Embryonic facial prominence (tissue), 1 donor: ENCODE measurements at regions not wholly inside any gene's neighbourhood (a gene's known extent, or its start where the extent isn't known, plus 50 kb on each side); places are given as distances from the start of the nearest gene placed in this dataset.
"Not testable (repeated sequence)": the region's sequence is repeated elsewhere in the genome, so short reads cannot be mapped to it uniquely, and the experiment has no call there.

Experiments used
- DNase-seq: peaks from one replicate; pipeline ENCODE4 v3.0.0-alpha.2; 2016; ENCODE audit errors: extremely low spot score

DNA sequence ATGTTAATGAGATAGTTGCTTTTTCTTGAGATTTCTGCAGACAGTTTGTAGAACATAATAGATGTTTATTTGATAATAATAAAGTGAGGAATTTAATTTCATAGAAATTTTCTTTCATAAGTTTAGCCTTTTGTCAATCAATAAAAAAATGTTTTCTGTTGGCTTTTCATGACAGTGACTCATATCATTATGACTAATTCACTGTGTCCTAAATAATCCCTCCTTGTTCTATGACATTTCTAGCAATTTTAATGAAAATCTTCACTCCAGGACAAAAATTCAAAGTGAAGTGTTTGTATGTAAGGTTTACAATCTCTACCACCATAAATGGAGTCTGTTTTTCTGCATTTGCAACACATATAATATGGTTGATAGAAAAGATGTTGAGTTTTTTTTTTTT, 109.9 kb downstream of the UTRN start:
- no peak for DNase-seq

DNA sequence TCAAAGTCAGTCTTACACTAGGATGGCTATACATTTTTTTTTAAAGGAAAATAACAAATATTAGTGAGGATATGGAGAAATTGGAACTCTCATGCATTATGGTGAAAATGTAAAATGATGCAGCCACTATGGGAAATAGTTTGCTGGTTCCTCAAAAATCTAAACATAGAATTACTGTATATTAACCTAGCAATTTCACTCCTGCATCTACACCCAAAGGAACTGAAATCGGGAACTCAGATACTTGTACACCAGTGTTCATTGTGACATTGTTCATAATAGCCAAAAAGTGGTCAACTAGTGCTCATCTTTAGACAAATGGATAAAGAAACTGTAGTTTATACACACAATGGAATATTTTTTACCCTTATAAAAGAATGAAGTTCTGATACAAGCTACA, 110.7 kb downstream of the UTRN start:
- DNase-seq: no peak

DNA sequence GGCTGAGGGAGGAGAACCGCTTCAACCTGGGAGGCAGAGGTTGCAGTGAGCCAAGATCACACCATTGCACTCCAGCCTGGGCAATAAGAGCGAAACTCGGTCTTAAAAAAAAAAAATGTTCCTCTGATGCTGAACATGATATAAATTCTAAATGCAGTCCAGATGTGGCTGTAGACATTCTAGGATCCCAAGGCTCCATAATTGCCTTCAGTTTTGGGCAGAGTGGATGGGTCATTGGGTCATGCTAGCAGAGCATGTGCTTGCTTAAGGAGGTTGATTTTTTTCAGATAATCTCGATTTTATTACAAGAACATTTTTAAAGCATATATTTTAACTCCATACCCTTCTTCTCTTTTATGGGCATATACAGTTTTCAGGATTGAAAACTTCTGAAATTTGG, 112.0 kb downstream of the UTRN start:
- DNase-seq: no peak

DNA sequence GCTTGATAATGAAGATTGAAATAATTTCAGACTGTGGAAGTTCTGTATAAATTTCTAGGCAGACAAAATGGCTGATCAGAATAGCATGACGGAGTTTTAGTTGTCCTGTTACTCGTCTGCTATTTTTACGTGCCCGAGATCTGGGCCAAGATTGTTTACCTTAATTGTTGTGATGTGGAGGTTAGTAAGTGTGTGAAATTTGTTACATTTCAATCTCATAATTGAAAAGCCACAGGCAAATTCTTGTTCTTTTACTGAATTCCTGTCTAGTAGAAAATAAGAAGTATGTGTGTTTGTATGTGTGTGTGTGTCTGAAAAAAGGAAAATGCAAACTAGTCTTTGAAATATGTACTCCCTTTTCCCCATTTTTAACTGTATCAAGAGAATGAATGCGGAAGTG, 115.2 kb downstream of the UTRN start:
- no peak for DNase-seq

DNA sequence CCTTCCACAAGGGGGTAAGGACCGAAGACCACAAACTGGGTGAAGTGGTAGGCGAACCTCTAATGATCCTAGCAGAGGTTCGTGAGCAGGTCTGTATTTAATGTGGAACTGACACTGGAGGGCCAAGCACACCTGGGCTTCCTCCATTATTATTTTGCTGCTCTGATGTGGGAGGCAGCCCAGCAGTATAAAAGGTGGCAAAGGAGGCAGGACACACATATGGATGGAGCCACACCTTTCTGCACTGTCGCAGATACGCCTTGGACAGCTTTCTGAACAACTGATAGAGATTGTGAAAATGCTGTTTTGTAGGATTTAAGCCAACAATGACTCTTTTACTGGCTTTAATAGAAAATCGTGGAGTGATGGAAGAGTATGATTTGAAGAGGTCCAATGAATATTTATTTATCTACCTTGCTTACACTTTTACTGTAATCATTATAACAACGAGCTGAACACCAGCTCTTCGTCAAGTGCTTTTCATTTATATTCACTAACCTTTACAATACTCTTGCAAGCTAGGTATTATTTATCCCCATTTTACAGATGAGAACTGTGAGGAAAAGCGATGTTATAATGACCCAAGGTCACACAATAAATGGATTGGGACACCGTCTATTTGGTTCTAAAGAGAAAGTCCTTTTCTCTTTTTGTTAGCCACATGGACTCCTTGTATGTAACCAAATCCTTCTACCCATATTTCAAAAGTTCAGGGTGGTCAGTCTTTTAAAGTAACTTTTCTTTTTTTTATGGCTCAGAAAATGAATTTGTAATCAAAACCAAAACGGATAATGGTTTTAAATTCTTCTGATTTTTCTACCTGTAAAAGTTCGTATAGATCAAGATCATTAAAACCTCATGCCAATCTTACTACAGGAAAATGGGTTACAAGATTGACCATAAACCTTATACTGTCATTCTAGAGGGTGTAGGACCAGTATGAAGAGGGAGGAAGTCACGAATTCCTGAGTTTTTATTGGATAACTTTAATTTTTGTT, 116.9 kb downstream of the UTRN start:
- DNase-seq: no peak

DNA sequence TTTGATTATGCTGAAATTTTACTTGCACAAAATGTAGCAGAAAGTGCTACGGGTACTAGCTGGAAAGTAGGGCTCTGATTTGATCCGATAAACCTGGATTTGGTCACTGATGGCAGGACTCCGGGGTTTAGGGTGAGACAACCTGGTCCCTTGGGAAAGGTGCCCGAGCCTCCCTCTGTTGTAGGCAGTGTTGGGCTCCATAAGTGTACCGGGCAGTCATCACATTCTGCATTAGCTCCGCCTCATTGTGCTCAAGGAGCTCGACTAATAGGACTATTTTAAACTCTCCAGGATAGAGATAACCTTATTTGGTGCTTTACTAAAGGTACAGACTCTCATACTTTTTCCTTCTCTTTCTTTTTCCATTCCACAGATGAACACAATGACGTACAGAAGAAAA, 117.6 kb downstream of the UTRN start:
- no peak for DNase-seq

DNA sequence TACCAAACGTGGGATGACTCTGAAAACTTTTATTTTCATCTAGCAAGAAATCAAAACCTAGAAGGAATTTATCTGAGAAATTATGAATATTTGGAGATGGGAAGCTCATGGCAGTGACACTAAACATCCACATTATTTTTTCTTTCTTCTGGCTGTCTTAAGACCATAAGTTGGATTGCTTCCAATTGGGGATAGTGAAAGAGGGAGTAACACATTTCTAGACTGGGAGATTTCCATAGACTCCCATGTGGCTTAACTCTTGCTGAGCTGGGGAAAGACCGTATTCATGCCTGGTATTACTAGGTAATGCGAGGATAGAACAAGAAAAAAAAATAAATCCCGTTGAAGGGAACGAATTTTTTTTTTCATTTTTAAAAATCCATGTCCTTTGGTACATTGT, 120.0 kb downstream of the UTRN start:
- DNase-seq: no peak

DNA sequence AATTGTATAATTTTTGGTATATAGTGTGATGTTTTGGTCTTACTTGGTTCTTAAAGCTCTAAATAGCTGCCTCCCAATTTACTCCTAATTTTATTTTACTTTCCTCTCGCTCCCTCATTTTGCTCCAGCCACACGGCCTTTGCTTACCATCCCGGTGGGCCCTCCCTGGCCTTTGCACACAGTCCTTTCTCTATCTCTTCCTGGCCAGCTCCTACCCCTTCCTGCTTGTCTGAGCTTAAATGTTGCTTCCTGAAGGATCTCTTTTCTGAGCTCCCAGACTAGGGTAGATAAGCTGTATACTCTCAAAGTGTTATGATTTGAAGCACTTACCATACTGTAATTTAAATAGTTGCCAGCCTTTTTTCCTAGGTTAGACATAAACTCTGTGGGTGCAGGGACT, 121.7 kb downstream of the UTRN start:
- DNase-seq: no peak

DNA sequence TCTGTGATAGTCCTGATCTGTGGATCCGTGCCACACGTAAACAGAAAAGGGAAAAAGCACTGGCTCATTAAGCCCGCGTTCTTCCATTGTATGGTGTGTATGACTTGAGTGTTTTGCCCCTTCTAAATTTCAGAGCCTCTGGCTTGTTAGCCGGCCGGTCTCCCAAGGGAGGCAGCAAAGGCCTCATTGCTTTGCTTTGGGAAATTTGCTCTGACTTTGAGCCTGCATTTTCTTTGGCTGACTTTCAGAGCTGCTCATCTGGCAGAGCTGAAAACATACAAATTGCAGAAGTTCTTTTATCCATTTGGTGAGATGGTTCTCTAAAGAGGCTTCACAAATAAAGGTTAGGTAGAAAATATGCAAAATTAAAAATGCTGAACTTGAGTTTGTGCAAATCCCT, 123.0 kb downstream of the UTRN start:
- no peak for DNase-seq

DNA sequence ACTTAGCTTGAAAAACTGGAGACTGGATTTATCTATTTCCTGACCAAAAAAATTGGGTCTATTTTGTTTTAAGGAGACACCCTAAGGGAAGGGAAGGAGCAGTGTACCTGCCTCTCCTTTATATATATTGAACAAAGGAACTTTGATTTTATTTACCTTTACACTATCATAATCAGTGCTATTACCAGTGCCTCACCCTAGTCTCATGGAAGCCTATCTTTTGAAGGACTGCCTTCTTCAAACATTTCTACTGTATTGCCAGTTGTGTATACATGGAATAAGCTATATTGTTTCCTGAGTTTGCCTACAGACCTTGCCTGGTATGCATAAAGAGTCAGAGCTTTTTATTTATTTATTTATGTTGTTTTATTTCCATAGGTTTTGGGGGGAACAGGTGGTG, 124.9 kb downstream of the UTRN start:
- DNase-seq: no peak

DNA sequence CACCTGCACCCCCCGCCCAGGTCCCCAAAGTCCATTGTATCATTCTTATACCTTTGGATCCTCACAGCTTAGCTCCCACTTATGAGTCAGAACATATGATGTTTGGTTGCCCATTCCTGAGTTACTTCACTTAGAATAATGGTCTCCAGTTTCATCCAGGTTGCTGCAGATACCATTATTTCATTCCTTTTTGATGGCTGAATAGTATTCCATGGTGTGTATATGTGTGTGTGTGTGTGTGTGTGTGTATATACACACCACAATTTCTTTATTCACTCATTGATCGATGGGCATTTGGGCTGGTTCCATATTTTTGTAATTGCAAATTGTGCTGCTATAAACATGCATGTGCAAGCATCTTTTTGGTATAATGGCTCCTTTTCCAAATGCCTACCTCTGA, 125.4 kb downstream of the UTRN start:
- DNase-seq: not testable (repeated sequence)

DNA sequence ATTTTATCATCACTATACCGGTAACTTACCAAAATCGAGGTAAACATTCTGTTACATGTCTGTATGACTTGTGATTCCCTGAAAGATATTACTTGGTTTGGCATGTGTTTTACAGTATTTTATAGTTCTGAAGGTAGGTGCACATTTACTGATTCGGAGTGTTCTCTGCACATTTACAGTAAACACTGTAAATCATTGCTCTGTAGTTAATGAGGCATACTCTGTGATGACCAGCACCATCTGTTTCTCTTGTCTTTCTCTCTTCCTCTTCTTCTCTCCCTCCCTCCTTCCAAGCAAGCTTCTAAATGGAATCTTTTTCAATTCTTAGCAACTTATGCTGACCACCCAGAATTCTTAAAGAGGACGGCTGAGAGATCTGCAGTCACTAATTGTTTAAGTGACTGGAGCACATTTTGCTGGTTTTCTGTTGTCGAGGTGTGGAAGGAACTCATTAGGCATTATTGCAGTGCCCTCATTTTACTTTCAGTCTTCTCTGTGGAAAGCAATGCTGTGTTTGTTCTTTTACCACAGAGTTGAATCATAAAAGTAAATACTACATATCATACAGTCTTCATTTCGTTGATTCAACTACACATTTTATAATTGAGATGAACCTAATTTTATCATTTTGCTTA, 126.5 kb downstream of the UTRN start:
- DNase-seq: no peak

DNA sequence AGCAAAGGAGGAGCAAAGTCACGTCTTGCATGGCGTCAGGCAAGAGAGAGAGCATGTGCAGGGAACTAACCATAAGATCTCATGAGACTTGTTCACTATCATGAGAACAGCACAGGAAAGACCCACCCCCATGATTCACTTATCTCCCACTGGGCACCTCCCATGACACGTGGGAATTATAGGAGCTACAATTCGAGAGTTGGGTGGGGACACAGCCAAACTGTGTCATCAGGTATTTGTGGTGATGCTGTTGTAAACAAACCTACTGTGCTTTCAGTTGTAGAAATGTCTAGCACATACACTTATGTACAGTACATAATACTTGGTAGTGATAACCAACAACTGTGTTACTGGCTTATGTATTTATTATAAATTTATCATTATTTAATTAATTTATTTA, 128.3 kb downstream of the UTRN start:
- no peak for DNase-seq

DNA sequence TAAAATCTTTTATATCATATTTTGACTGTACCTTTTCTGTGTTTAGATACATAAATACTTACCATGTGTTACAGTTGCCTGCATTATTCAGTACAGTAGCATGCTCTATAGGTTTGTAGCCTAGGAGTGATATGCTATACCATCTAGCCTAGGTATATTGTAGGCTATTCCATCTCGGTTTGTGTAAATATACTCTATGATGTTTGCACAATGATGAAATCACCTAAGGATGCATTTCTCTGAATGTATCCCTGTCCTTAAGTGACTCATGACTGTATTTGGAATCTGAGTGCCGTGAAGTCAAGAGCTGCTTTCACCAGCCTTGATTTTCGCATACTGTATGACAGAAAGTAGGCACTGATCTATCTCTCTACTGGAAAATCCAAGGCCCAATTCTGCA, 129.9 kb downstream of the UTRN start:
- no peak for DNase-seq

DNA sequence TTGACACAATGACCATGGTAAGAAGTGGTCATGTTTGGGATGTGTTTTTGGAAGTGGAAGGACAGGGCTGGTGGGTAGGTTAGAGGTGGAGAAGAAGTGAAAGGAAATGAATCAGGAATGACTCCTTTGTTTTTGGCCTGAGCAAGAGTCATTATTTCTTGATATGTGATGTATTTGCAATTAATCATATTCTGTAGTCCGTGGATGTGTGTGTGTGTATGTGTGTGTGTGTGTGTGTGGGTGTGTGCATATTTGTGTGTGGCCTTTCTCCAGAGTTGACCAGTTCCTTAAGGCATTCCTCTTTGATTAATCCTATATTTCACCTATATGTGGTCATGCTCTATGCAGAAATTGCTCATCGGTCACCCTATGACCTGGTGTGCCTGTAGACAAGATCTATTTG, 130.7 kb downstream of the UTRN start:
- DNase-seq: no peak

DNA sequence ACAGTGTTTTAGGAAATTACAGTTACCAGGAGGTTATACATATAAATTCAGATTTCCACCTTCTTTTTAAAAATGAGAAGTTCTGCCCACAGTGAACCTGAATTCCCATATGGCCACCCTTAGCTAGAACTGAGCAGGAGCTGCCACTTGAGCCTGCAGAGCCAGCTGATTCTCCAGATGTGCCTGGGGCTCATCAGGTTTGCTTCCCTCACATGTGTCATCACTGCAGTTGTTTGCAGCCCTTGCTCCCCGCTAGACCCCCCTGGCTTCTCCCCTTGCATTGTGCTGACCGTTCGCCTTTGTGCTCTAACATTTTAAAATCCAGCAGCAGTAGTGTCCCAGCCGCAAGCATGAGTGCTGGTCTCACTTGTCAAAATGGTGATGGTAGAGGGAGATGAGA, 131.1 kb downstream of the UTRN start:
- no peak for DNase-seq

DNA sequence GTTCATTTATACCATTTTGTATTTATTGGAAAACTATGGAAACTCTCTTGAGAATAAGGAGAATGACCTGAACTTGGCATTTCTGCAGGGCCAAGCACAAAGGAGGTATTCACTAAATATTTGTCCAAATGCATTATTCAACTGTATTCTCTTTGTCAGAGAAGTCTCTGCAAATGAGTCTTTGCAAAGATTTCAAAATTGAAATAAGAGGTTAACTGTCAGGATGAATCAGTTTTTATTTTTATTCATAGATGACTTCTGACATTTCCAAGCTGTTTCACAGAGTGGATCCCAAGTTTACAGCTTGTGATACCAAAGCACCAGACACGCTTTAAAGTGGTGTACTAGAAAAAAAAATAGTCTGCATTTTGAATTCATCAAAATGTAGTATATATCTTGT, 131.6 kb downstream of the UTRN start:
- DNase-seq: no peak

DNA sequence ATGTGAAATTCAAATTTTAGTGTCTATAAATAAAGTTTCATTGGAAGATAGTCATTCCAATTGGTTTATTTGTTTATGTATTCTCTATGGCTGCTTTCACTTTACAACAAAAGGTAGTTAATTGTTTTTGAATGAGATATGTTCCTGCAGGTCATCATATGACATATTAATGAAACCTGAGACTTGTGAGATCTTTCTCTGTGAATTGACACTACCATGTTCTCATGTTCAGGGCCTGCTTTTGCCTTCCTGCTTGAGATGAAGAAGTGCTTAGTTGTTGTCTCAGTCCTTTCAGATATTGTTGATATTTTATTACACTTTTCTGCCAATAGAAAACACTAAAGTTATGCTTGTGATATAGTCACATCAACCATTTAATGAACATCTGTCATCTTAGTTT, 132.5 kb downstream of the UTRN start:
- no peak for DNase-seq

DNA sequence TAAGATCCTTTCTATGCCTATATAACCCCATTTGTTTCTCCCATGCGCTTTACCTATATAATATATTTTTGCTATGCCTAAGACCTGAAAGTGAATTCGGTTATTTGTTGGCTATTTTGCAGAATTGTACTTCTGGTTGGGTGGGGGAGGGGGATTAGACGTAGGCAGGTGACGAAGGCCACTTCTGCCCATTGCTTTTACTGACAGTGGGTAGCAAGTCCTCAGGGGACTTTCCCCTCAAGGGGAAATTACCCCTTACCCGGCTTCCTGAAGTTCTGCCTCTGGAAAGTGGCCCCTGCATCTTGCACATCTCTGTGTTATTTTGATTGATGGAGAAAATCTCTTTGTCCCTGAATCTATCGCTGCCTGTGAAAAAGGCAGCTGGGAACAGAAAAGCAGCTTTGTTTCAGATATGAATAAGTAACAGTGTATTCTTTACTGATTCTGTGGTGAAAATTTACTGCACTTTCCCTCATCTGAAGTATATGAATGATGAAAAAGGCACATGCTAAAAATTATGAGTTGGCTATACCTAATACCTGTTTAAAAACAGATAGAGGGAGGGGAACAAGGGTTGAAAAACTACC, 133.9 kb downstream of the UTRN start:
- DNase-seq: no peak

DNA sequence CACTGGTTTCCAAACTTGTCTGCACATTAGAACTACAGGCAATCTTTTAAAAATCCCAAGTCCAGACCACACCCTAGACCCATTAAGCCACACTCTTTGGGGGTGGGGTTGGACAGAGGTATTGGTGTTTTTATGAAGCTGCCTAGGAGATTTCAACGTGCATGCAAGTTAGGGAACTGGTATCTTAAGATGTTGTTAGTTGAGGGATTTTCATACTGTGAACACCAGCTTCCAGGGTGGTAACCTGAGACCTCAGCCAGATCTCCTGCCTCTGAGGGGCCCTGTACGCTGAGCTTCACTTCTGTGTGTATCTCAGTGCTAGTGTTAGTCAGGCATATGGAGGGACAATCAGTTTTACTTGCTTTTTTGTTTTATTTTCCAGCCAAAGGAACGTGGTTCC, 138.0 kb downstream of the UTRN start:
- DNase-seq: no peak

DNA sequence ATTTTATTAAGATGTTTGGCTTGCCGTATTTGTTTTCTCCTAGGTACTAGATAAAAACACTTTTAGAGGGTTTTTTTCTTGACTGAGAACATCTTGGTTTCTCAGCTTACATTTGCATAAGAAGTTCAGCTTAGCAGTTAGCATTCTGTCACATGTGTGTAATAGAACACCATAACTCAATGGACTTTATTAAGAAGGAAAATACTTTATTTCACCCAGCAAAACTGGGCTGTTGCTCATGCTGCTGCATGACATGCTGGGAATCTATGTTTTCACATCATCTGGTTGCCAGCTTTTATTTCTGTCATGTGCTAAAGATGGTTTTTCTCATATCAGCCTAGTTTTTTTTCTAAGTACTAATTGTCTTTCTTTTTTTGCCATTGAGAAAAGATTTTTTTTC, 144.6 kb downstream of the UTRN start:
- no peak for DNase-seq

DNA sequence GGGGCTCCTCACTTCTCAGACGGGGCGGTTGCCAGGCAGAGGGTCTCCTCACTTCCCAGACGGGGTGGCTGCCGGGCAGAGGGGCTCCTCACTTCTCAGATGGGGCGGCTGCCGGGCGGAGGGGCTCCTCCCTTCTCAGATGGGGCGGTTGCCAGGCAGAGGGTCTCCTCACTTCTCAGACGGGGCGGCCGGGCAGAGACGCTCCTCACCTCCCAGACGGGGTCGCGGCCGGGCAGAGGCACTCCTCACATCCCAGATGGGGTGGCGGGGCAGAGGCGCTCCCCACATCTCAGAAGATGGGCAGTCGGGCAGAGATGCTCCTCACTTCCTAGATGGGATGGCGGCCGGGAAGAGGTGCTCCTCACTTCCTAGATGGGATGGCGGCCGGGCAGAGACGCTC, 148.3 kb downstream of the UTRN start:
- not testable (repeated sequence) for DNase-seq
